Stomach (tissue), 8 donors: ENCODE measurements at regions not wholly inside any gene's neighbourhood (a gene's known extent, or its start where the extent isn't known, plus 50 kb on each side); places are given as distances from the start of the nearest gene placed in this dataset.
A peak's percentile ranks its signal among the peaks of the same experiment; 100 is the strongest.

ENCODE experiments used
- DNase-seq, 2 donors: peaks; one replicate each; pipeline versions ENCODE4 v3.0.0 to v3.0.0-alpha.2; 2013 to 2019
- H3K27ac ChIP-seq, 5 donors: fragments of 200-600 bp in 4 of 5; sonication (generic) in 4 of 5; one replicate each; pipeline ENCODE4 v1.5.1; 2013 to 2019; ENCODE audit warnings: mild to moderate bottlenecking in 1 of 5, moderate library complexity in 1 of 5
- H3K27me3 ChIP-seq, 3 donors: fragments of 200-600 bp; sonication (generic); one replicate each; pipeline ENCODE4 v1.5.1; 2017 to 2019; ENCODE audit warnings: mixed run types in 1 of 3
- H3K36me3 ChIP-seq, 4 donors: fragments of 200-600 bp; sonication (generic); 1 replicate in 3 of 4; 2 replicates in 1 of 4; pipeline ENCODE4 v1.5.1; 2016 to 2019
- H3K4me1 ChIP-seq, 4 donors: fragments of 200-600 bp; sonication (generic); one replicate each; pipeline ENCODE4 v1.5.1; 2016 to 2019
- H3K4me3 ChIP-seq, 4 donors: fragments of 200-600 bp; sonication (generic) in 3 of 4; one replicate each; pipeline ENCODE4 v1.5.1; 2016 to 2019; ENCODE audit warnings: mild to moderate bottlenecking in 1 of 4
- H3K9me3 ChIP-seq, 4 donors: fragments of 200-600 bp; sonication (generic); one replicate each; pipeline ENCODE4 v1.5.1; 2016 to 2019
- CTCF ChIP-seq, 7 experiments: fragments of 450-650 bp in 4 of 7; fragments of 200-600 bp in 3 of 7; sonication (generic) in 3 of 7; IDR thresholded peaks; one replicate each; pipeline ENCODE4 v1.5.1; 2016 to 2019; ENCODE audit warnings: antibody characterized with exemption in 7 of 7, control low read depth in 2 of 7, mild to moderate bottlenecking in 1 of 7
- EP300 ChIP-seq: sonication (generic); formaldehyde crosslinking; IDR thresholded peaks from one replicate; pipeline ENCODE4 v1.6.1; 2017; ENCODE audit warnings: antibody characterized with exemption
- POLR2A ChIP-seq, 4 donors: fragments of 450-650 bp; IDR thresholded peaks; one replicate each; pipeline ENCODE4 v1.6.1; 2016; ENCODE audit warnings: antibody characterized with exemption in 4 of 4, control low read depth in 2 of 4, mild to moderate bottlenecking in 1 of 4, moderate library complexity in 1 of 4
- POLR2AphosphoS5 ChIP-seq, 3 donors: sonication (generic); formaldehyde crosslinking; IDR thresholded peaks; one replicate each; pipeline ENCODE4 v1.6.1; 2016; ENCODE audit warnings: antibody characterized with exemption in 3 of 3
- WGBS, 5 donors: extraction: QIAGEN DNeasy Blood & Tissue Kit in 3 of 5; methylation state at CpG; one replicate each; pipeline versions ENCODE4 v1.1.5 to v1.1.7; 2013 to 2018; 5-methylcytosine and 5-hydroxymethylcytosine counted together
- intact Hi-C: fragments of 100-400 bp; cut with DNase I; formaldehyde crosslinking; loops from one replicate; pipeline ENCODE4 v1.15.1; 2023; ENCODE audit warnings: low total_unique reads
- donor health status: healthy with polysubstance abuse.
- donor health status: Bipolar disorder and iron deficiency.
- donor health status: healthy.

DNA sequence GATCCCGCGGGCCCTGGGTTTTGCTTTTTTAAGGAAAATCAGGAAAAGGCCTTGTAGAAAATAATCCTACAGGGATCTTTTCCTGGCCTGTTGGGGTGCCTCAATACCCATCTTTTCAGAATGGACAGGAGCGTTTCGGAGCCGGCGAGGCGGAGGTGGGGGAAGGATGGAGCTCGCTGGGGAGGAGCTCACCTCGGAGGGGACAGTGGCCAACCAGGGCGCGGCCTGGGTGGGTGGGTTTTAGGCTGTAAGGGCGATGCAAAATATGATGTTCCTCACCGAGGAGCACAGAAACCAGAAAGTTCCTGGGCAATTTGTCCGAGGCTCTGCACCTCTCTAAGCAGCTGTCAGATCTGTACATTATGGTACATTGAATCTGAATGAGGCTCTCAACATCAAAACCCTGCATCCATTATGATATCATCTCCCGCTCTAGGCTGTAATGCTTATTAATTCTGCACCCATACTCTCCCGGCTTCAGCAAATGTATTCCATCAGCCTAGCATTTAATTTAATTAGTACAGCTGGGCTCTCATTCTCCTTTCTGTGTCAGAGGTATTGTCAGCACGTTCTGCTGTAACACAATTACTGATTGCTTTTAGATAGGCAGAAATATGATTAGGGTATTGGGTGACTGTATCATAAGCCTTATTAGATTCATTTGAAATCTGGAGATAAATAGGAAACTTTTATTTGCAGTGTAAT is 90.3 kb upstream of the SOX1 start:
- intact Hi-C loops: no loop called here
- peaks cover 0 to 4% (median 0%) of the 10 kb centered on the region in 4 donors for H3K4me1 ChIP-seq
- no peak overlapping the region for H3K4me3 ChIP-seq
- H3K27ac ChIP-seq: no peak overlapping the region
- H3K36me3 ChIP-seq: no peaks in the 10 kb centered on the region
- H3K9me3 ChIP-seq: peaks cover 0 to 10% (median 0%) of the 10 kb centered on the region in 4 donors
- peak in 1 of 2 donors; percentile 31 for DNase-seq
- 86 to 91% (median 89%) methylated on average over 17 of the region's 17 CpGs for WGBS, 5 donors
- TF ChIP-seq POLR2A (IDR thresholded peaks at IDR 0.05) (no peak), CTCF (IDR thresholded peaks at IDR 0.05) (no peak), EP300 (no peak), POLR2AphosphoS5 (IDR thresholded peaks at IDR 0.05) (no peak)
- H3K27me3 ChIP-seq: peaks cover 5 to 65% (median 20%) of the 10 kb centered on the region in 3 donors

DNA sequence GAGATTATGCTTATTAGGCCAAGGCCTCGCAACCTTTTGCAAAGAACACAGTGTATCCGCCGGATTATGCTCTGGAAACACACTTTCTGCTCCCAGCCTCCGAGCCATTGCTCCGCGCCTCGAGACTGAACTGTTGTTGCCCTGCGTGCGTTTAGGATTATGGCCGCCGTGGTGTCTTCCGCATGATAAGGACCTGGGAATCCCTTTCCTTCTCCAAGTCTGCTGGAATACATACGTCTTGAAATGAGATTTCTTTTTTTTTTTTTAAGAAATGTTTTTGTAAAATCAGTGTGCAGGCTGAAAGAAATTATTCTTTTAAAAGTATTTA is 89.8 kb upstream of the SOX1 start:
- DNase-seq: no peak
- Histone ChIP-seq H3K27ac (no peak overlapping the region), H3K9me3 (peaks cover 0 to 10% (median 0%) of the 10 kb centered on the region in 4 donors), H3K4me3 (no peak overlapping the region), H3K27me3 (peaks cover 5 to 65% (median 15%) of the 10 kb centered on the region in 3 donors), H3K36me3 (no peaks in the 10 kb centered on the region), H3K4me1 (peaks cover 0 to 4% (median 0%) of the 10 kb centered on the region in 4 donors)
- intact Hi-C loops: no loop called here
- TF ChIP-seq POLR2A (IDR thresholded peaks at IDR 0.05) (no peak), CTCF (IDR thresholded peaks at IDR 0.05) (no peak), POLR2AphosphoS5 (IDR thresholded peaks at IDR 0.05) (no peak), EP300 (no peak)
- 82 to 90% (median 86%) methylated on average over 13 of the region's 13 CpGs for WGBS, 5 donors

- no peak for DNase-seq
- Histone ChIP-seq H3K4me1 (peaks cover 0 to 2% (median 0%) of the 10 kb centered on the region in 4 donors), H3K4me3 (no peak overlapping the region), H3K27me3 (peaks cover 0 to 52% (median 4%) of the 10 kb centered on the region in 3 donors), H3K27ac (no peak overlapping the region), H3K36me3 (no peaks in the 10 kb centered on the region), H3K9me3 (peaks cover 0 to 10% (median 0%) of the 10 kb centered on the region in 4 donors)
- intact Hi-C loops: no loop called here
- TF ChIP-seq POLR2A (IDR thresholded peaks at IDR 0.05) (no peak), CTCF (IDR thresholded peaks at IDR 0.05) (no peak), EP300 (no peak), POLR2AphosphoS5 (IDR thresholded peaks at IDR 0.05) (no peak)
- 36 to 53% (median 51%) methylated on average over 4 of the region's 4 CpGs for WGBS, 5 donors
These were observed 88.4 kb upstream of the SOX1 start for GRCh38 chr13:111978546-111978945.

- Histone ChIP-seq H3K4me3 (no peak overlapping the region), H3K36me3 (no peaks in the 10 kb centered on the region), H3K27ac (no peak overlapping the region), H3K4me1 (no peaks in the 10 kb centered on the region), H3K9me3 (peaks cover 0 to 10% (median 0%) of the 10 kb centered on the region in 4 donors), H3K27me3 (peaks cover 0 to 46% (median 0%) of the 10 kb centered on the region in 3 donors)
- no peak for DNase-seq
- no peak for TF ChIP-seq CTCF (IDR thresholded peaks at IDR 0.05)
- TF ChIP-seq POLR2AphosphoS5 (IDR thresholded peaks at IDR 0.05): no peak
- no peak for TF ChIP-seq POLR2A (IDR thresholded peaks at IDR 0.05)
- no peak for TF ChIP-seq EP300
- intact Hi-C loops: no loop called here
- 83 to 87% (median 85%) methylated on average over 15 of the region's 15 CpGs for WGBS, 5 donors
These were observed 86.6 kb upstream of the SOX1 start for GRCh38 chr13:111980146-111980929.
